ENCODE measurements at regions not wholly inside any gene's neighbourhood (a gene's known extent, or its start where the extent isn't known, plus 50 kb on each side); places are given as distances from the start of the nearest gene placed in this dataset.

DNA sequence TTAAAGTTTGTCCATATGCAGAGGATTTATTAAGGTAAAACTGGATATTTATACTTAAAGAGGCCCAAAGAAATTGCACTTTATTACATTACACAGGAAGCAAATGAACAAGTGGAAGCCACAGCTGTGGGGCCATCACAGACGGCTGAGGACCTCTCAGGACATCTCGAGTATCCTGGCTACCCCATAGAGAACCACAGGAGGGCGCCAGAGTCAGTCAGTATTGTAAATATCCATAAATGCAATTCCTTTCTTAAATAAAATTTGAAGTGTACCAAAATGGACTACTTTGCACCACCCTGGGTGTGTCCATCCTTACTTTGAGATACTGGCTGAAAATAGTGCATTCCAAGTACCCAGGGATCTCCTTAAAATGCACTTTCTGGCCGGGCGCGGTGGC lies 257.2 kb downstream of the MRPL39 start:
- no peaks in the 10 kb centered on the region for H3K9me3 ChIP-seq
- 57 to 63% methylated on average over 6 of the region's 6 CpGs for WGBS, 2 donors
- no peaks in the 10 kb centered on the region for H3K36me3 ChIP-seq
- no peak for TF ChIP-seq CTCF (IDR thresholded peaks at IDR 0.05)
- ATAC-seq (peak in 1 of 4 donors; percentile 42), FAIRE-seq (no peak), DNase-seq (peak in 2 of 6 donors; percentile 21 to 25)
- H3K27ac ChIP-seq, result no peak overlapping the region
- intact Hi-C loops (cut with DNase I), result no loop called here
- H3K4me3 ChIP-seq, result no peak overlapping the region
- no peaks in the 10 kb centered on the region for H3K27me3 ChIP-seq
- H3K4me1 ChIP-seq, result no peaks in the 10 kb centered on the region

- no peaks in the 10 kb centered on the region for H3K27me3 ChIP-seq
- no peaks in the 10 kb centered on the region for H3K9me3 ChIP-seq
- no peak for TF ChIP-seq CTCF (IDR thresholded peaks at IDR 0.05)
- no peak overlapping the region for H3K27ac ChIP-seq
- FAIRE-seq, result no peak
- 61 to 67% methylated on average over 10 of the region's 10 CpGs for WGBS, 2 donors
- H3K4me1 ChIP-seq, result no peaks in the 10 kb centered on the region
- no peak for DNase-seq
- no peak overlapping the region for H3K4me3 ChIP-seq
- intact Hi-C loops (cut with DNase I), result no loop called here
- H3K36me3 ChIP-seq, result no peaks in the 10 kb centered on the region
- ATAC-seq, result no peak
Observed at GRCh38 chr21:25343774-25344545, 263.3 kb downstream of the MRPL39 start.

- DNase-seq, result no peak
- H3K4me1 ChIP-seq, result no peaks in the 10 kb centered on the region
- FAIRE-seq, result no peak
- ATAC-seq, result no peak
- H3K4me3 ChIP-seq, result no peak overlapping the region
- H3K27me3 ChIP-seq, result no peaks in the 10 kb centered on the region
- intact Hi-C loops (cut with DNase I), result no loop called here
- H3K27ac ChIP-seq, result no peak overlapping the region
- H3K9me3 ChIP-seq, result no peaks in the 10 kb centered on the region
- 73 to 93% methylated on average over 1 of the region's 1 CpG for WGBS, 2 donors
- TF ChIP-seq CTCF (IDR thresholded peaks at IDR 0.05), result no peak
- no peaks in the 10 kb centered on the region for H3K36me3 ChIP-seq
Observed at GRCh38 chr21:25342816-25343215, 264.5 kb downstream of the MRPL39 start.

DNA sequence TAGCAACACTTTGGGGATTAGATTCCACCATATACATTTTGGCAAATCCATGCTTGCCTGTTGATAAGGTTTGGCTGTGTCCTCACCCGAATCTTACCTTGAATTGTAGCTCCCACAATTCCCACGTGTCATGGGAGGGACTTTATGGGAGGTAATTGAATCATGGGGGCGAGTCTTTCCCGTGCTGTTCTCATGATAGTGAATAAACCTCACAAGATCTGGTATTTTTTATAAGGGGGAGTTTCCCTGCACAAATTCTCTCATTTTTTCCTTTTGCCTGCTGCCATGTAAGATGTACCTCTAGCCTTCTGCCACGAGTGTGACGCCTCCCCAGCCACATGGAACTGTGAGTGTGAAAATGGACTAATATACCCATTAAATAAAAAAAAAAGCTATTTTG lies 265.3 kb downstream of the MRPL39 start:
- Histone ChIP-seq H3K36me3 (no peaks in the 10 kb centered on the region), H3K4me3 (no peak overlapping the region), H3K27ac (no peak overlapping the region), H3K4me1 (no peaks in the 10 kb centered on the region), H3K27me3 (no peaks in the 10 kb centered on the region), H3K9me3 (no peaks in the 10 kb centered on the region)
- DNase-seq, result no peak
- WGBS, 2 donors, result 58 to 67% methylated on average over 6 of the region's 6 CpGs
- TF ChIP-seq CTCF (IDR thresholded peaks at IDR 0.05), result no peak
- no peak for FAIRE-seq
- ATAC-seq, result no peak
- intact Hi-C loops (cut with DNase I), result no loop called here

DNA sequence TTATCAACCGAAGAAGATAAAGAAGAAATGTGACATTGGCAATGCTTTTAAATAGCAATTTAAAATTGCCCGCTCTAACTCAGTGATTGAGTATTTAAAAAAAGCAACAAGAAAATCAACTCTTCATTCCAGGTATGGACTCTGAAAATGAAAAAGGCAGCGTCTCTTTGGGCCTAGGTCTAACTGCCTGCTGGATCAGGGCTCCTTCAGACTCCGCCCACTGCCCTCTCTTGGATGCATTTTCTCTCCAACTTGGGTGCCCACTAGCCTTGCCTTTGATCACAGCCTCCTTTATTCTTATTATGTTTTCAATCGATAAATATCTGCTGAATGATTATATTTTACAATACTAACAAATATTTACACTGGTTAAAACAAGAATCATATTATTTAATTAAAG lies 268.9 kb downstream of the MRPL39 start:
- FAIRE-seq, result no peak
- 68 to 76% methylated on average over 5 of the region's 5 CpGs for WGBS, 2 donors

More for the DNA sequence above, 268.9 kb downstream of the MRPL39 start:
- intact Hi-C loops (cut with DNase I), result no loop called here
- no peaks in the 10 kb centered on the region for H3K4me1 ChIP-seq
- H3K36me3 ChIP-seq, result no peaks in the 10 kb centered on the region
- H3K27me3 ChIP-seq, result no peaks in the 10 kb centered on the region
- TF ChIP-seq CTCF (IDR thresholded peaks at IDR 0.05), result no peak
- H3K9me3 ChIP-seq, result no peaks in the 10 kb centered on the region
- H3K27ac ChIP-seq, result no peak overlapping the region
- H3K4me3 ChIP-seq, result no peak overlapping the region
- DNase-seq, result no peak
- ATAC-seq, result no peak

Data from pancreas (tissue), 10 donors.